GM23338 (cell line): ENCODE measurements at regions not wholly inside any gene's neighbourhood (a gene's known extent, or its start where the extent isn't known, plus 50 kb on each side); places are given as distances from the start of the nearest gene placed in this dataset.

Experiments used
- ATAC-seq: fragments of 200-7000 bp; cut with Tn5 transposase; 3 replicates; pipeline ENCODE4 v1.9.1; 2020
- DNase-seq: peaks from one replicate; pipeline ENCODE4 v3.0.0-alpha.2; 2015; ENCODE audit warnings: low spot score
- H2AFZ ChIP-seq: fragments of 200-600 bp; sonication (generic); 2 replicates; pipeline ENCODE4 v1.8.0; 2016; ENCODE audit warnings: antibody characterized with exemption, mild to moderate bottlenecking, moderate library complexity
- H3F3A ChIP-seq: fragments of 200-600 bp; sonication (generic); replicated peaks from 2 replicates; pipeline ENCODE4 v1.8.0; 2017; ENCODE audit warnings: antibody characterized with exemption, mixed run types, low read depth
- H3K27ac ChIP-seq: fragments of 200-600 bp; sonication (generic); 2 replicates; pipeline ENCODE4 v1.6.1; 2016; ENCODE audit warnings: low read depth
- H3K27me3 ChIP-seq: fragments of 200-600 bp; sonication (generic); 2 replicates; pipeline ENCODE4 v1.8.0; 2016; ENCODE audit warnings: mild to moderate bottlenecking, mixed run types, moderate library complexity; ENCODE audit not compliant: insufficient read depth
- H3K36me3 ChIP-seq: fragments of 200-600 bp; sonication (generic); 2 replicates; pipeline ENCODE4 v1.8.0; 2016; ENCODE audit warnings: mild to moderate bottlenecking; ENCODE audit not compliant: insufficient read depth
- H3K4me1 ChIP-seq: fragments of 200-600 bp; sonication (generic); 2 replicates; pipeline ENCODE4 v1.8.0; 2016; ENCODE audit warnings: mild to moderate bottlenecking, moderate library complexity; ENCODE audit not compliant: insufficient read depth
- H3K4me2 ChIP-seq: fragments of 200-600 bp; sonication (generic); 2 replicates; pipeline ENCODE4 v1.7.1; 2017; ENCODE audit warnings: mixed run types
- H3K4me3 ChIP-seq: fragments of 200-600 bp; sonication (generic); 2 replicates; pipeline ENCODE4 v1.6.1; 2016; ENCODE audit warnings: mixed run types
- H3K79me2 ChIP-seq: fragments of 200-600 bp; sonication (generic); replicated peaks from 2 replicates; pipeline ENCODE4 v1.8.0; 2017; ENCODE audit warnings: mild to moderate bottlenecking; ENCODE audit not compliant: insufficient read depth
- H3K9me2 ChIP-seq: fragments of 200-600 bp; sonication (generic); 2 replicates; pipeline ENCODE4 v1.8.0; 2017; ENCODE audit not compliant: insufficient read depth
- H4K20me1 ChIP-seq: fragments of 200-600 bp; sonication (generic); replicated peaks from 2 replicates; pipeline ENCODE4 v1.8.0; 2017; ENCODE audit warnings: mild to moderate bottlenecking; ENCODE audit not compliant: insufficient read depth
- H3K27ac Mint-ChIP-seq: 2 replicates; pipeline ENCODE4 v1.8.0; 2020; ENCODE audit warnings: inconsistent platforms, mild to moderate bottlenecking, moderate library complexity, mixed read lengths
- H3K27me3 Mint-ChIP-seq: 3 replicates; pipeline ENCODE4 v1.8.0; 2022; ENCODE audit warnings: low read depth, mild to moderate bottlenecking, moderate library complexity, mixed read lengths, inconsistent platforms; ENCODE audit not compliant: insufficient read depth, poor library complexity
- H3K36me3 Mint-ChIP-seq: 3 replicates; pipeline ENCODE4 v1.8.0; 2021; ENCODE audit warnings: low read depth, mild to moderate bottlenecking, inconsistent platforms, moderate library complexity, mixed read lengths
- H3K4me1 Mint-ChIP-seq: 3 replicates; pipeline ENCODE4 v1.8.0; 2020; ENCODE audit warnings: mild to moderate bottlenecking, inconsistent platforms, mixed read lengths
- H3K4me3 Mint-ChIP-seq: 3 replicates; pipeline ENCODE4 v1.8.0; 2021; ENCODE audit warnings: moderate library complexity, mild to moderate bottlenecking, inconsistent platforms, mixed read lengths
- H3K9me3 Mint-ChIP-seq: 3 replicates; pipeline ENCODE4 v1.8.0; 2020; ENCODE audit warnings: moderate library complexity, mild to moderate bottlenecking, inconsistent platforms, mixed read lengths
- CREB1 ChIP-seq: fragments of 250-450 bp; sonication (Bioruptor Pico); IDR thresholded peaks from 2 replicates; pipeline ENCODE4 v1.5.0; 2020; ENCODE audit warnings: low read depth, mild to moderate bottlenecking, moderate library complexity
- EZH2 ChIP-seq: fragments of 200-600 bp; sonication (generic); IDR thresholded peaks from one replicate; pipeline ENCODE4 v1.8.0; 2017; ENCODE audit warnings: antibody characterized with exemption, mild to moderate bottlenecking, low read depth; ENCODE audit not compliant: unreplicated experiment
- EZH2phosphoT487 ChIP-seq: fragments of 200-600 bp; sonication (generic); IDR thresholded peaks from one replicate; pipeline ENCODE4 v1.8.1; 2018; ENCODE audit warnings: antibody characterized with exemption; ENCODE audit not compliant: unreplicated experiment
- JUNB ChIP-seq: IDR thresholded peaks from one replicate; pipeline ENCODE4 v1.6.1; 2016; ENCODE audit warnings: antibody characterized with exemption; ENCODE audit not compliant: unreplicated experiment
- NANOG ChIP-seq: IDR thresholded peaks from 2 replicates; pipeline ENCODE4 v1.6.1; 2016; ENCODE audit warnings: antibody characterized with exemption, borderline replicate concordance
- POLR2AphosphoS5 ChIP-seq: IDR thresholded peaks from 2 replicates; pipeline ENCODE4 v1.6.1; 2016; ENCODE audit warnings: antibody characterized with exemption, low read depth
- REST ChIP-seq: IDR thresholded peaks from one replicate; pipeline ENCODE4 v1.6.1; 2018; ENCODE audit warnings: antibody characterized with exemption; ENCODE audit not compliant: unreplicated experiment
- STAT1 ChIP-seq: IDR thresholded peaks from one replicate; pipeline ENCODE4 v1.6.1; 2016; ENCODE audit warnings: antibody characterized with exemption; ENCODE audit not compliant: unreplicated experiment
- ZNF114 ChIP-seq: fragments of 250-450 bp; sonication (Bioruptor Pico); IDR thresholded peaks from 2 replicates; pipeline ENCODE4 v1.5.0; 2020; ENCODE audit warnings: mild to moderate bottlenecking, moderate library complexity
- ZNF331 ChIP-seq: fragments of 250-450 bp; sonication (Bioruptor Pico); IDR thresholded peaks from 2 replicates; pipeline ENCODE4 v1.5.0; 2020; ENCODE audit warnings: low read depth, mild to moderate bottlenecking, moderate library complexity
- TF ChIP-seq, protein P1 (sequence below): IDR thresholded peaks from 2 replicates; pipeline ENCODE4 v1.6.1; 2016; ENCODE audit warnings: antibody characterized with exemption
- TF ChIP-seq, protein P2 (sequence below): fragments of 250-450 bp; sonication (Bioruptor Pico); IDR thresholded peaks from 2 replicates; pipeline ENCODE4 v1.5.0; 2020; ENCODE audit warnings: mild to moderate bottlenecking, moderate library complexity
- TF ChIP-seq, protein P3 (sequence below), 2 experiments: fragments of 200-600 bp in 1 of 2; sonication (generic) in 1 of 2; conservative IDR thresholded peaks; 2 replicates each; pipeline versions ENCODE4 v1.5.1 to v1.6.1; 2016 to 2017; ENCODE audit warnings: antibody characterized with exemption in 2 of 2, low read depth in 2 of 2, mild to moderate bottlenecking in 2 of 2, moderate library complexity in 1 of 2

GRCh38 chr4:138492176-138492575 is 250.0 kb upstream of the SLC7A11 start:
- H3F3A ChIP-seq = no peaks in the 10 kb centered on the region
- H2AFZ ChIP-seq = no peak overlapping the region
- peaks cover 22% of the 10 kb centered on the region; the same call in 2 of the 3 replicates for H3K4me1 Mint-ChIP-seq
- no peaks in the 10 kb centered on the region for H3K27me3 Mint-ChIP-seq
- H3K4me3 Mint-ChIP-seq = no peak overlapping the region
- DNase-seq (no peak), ATAC-seq (no peak)
- no peak overlapping the region for H3K27ac ChIP-seq
- TF ChIP-seq, protein P1, sequence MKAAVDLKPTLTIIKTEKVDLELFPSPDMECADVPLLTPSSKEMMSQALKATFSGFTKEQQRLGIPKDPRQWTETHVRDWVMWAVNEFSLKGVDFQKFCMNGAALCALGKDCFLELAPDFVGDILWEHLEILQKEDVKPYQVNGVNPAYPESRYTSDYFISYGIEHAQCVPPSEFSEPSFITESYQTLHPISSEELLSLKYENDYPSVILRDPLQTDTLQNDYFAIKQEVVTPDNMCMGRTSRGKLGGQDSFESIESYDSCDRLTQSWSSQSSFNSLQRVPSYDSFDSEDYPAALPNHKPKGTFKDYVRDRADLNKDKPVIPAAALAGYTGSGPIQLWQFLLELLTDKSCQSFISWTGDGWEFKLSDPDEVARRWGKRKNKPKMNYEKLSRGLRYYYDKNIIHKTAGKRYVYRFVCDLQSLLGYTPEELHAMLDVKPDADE = no peak
- no peak for TF ChIP-seq JUNB
- TF ChIP-seq POLR2AphosphoS5 = no peak
- no peak for TF ChIP-seq ZNF114
- no peak for TF ChIP-seq EZH2phosphoT487
- TF ChIP-seq, protein P2, sequence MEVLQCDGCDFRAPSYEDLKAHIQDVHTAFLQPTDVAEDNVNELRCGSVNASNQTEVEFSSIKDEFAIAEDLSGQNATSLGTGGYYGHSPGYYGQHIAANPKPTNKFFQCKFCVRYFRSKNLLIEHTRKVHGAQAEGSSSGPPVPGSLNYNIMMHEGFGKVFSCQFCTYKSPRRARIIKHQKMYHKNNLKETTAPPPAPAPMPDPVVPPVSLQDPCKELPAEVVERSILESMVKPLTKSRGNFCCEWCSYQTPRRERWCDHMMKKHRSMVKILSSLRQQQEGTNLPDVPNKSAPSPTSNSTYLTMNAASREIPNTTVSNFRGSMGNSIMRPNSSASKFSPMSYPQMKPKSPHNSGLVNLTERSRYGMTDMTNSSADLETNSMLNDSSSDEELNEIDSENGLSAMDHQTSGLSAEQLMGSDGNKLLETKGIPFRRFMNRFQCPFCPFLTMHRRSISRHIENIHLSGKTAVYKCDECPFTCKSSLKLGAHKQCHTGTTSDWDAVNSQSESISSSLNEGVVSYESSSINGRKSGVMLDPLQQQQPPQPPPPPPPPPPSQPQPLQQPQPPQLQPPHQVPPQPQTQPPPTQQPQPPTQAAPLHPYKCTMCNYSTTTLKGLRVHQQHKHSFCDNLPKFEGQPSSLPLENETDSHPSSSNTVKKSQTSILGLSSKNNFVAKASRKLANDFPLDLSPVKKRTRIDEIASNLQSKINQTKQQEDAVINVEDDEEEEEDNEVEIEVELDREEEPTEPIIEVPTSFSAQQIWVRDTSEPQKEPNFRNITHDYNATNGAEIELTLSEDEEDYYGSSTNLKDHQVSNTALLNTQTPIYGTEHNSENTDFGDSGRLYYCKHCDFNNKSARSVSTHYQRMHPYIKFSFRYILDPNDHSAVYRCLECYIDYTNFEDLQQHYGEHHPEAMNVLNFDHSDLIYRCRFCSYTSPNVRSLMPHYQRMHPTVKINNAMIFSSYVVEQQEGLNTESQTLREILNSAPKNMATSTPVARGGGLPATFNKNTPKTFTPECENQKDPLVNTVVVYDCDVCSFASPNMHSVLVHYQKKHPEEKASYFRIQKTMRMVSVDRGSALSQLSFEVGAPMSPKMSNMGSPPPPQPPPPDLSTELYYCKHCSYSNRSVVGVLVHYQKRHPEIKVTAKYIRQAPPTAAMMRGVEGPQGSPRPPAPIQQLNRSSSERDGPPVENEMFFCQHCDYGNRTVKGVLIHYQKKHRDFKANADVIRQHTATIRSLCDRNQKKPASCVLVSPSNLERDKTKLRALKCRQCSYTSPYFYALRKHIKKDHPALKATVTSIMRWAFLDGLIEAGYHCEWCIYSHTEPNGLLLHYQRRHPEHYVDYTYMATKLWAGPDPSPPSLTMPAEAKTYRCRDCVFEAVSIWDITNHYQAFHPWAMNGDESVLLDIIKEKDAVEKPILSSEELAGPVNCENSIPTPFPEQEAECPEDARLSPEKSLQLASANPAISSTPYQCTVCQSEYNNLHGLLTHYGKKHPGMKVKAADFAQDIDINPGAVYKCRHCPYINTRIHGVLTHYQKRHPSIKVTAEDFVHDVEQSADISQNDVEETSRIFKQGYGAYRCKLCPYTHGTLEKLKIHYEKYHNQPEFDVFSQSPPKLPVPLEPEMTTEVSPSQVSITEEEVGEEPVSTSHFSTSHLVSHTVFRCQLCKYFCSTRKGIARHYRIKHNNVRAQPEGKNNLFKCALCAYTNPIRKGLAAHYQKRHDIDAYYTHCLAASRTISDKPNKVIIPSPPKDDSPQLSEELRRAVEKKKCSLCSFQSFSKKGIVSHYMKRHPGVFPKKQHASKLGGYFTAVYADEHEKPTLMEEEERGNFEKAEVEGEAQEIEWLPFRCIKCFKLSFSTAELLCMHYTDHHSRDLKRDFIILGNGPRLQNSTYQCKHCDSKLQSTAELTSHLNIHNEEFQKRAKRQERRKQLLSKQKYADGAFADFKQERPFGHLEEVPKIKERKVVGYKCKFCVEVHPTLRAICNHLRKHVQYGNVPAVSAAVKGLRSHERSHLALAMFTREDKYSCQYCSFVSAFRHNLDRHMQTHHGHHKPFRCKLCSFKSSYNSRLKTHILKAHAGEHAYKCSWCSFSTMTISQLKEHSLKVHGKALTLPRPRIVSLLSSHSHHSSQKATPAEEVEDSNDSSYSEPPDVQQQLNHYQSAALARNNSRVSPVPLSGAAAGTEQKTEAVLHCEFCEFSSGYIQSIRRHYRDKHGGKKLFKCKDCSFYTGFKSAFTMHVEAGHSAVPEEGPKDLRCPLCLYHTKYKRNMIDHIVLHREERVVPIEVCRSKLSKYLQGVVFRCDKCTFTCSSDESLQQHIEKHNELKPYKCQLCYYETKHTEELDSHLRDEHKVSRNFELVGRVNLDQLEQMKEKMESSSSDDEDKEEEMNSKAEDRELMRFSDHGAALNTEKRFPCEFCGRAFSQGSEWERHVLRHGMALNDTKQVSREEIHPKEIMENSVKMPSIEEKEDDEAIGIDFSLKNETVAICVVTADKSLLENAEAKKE (CRISPR knock-in tag) = no peak
- no peak for TF ChIP-seq EZH2
- TF ChIP-seq, protein P3, sequence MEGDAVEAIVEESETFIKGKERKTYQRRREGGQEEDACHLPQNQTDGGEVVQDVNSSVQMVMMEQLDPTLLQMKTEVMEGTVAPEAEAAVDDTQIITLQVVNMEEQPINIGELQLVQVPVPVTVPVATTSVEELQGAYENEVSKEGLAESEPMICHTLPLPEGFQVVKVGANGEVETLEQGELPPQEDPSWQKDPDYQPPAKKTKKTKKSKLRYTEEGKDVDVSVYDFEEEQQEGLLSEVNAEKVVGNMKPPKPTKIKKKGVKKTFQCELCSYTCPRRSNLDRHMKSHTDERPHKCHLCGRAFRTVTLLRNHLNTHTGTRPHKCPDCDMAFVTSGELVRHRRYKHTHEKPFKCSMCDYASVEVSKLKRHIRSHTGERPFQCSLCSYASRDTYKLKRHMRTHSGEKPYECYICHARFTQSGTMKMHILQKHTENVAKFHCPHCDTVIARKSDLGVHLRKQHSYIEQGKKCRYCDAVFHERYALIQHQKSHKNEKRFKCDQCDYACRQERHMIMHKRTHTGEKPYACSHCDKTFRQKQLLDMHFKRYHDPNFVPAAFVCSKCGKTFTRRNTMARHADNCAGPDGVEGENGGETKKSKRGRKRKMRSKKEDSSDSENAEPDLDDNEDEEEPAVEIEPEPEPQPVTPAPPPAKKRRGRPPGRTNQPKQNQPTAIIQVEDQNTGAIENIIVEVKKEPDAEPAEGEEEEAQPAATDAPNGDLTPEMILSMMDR (conservative IDR thresholded peaks at IDR 0.05; ENCODE audit: low read depth in 2 of 2) = no peak
- TF ChIP-seq STAT1 = no peak
- TF ChIP-seq NANOG = no peak
- no peak for TF ChIP-seq ZNF331 (CRISPR knock-in tag)
- no peak for TF ChIP-seq CREB1 (CRISPR knock-in tag)
- TF ChIP-seq REST = no peak
- H3K36me3 ChIP-seq = no peaks in the 10 kb centered on the region
- H3K27ac Mint-ChIP-seq = no peak overlapping the region
- H3K9me3 Mint-ChIP-seq = no peaks in the 10 kb centered on the region
- no peaks in the 10 kb centered on the region for H3K9me2 ChIP-seq
- no peaks in the 10 kb centered on the region for H3K36me3 Mint-ChIP-seq
- no peaks in the 10 kb centered on the region for H3K27me3 ChIP-seq
- no peaks in the 10 kb centered on the region for H3K79me2 ChIP-seq
- no peak overlapping the region for H3K4me2 ChIP-seq
- H4K20me1 ChIP-seq = no peaks in the 10 kb centered on the region
- H3K4me1 ChIP-seq = peaks cover 17% of the 10 kb centered on the region
- no peak overlapping the region for H3K4me3 ChIP-seq
